Lower lobe of right lung (tissue), 2 donors: ENCODE measurements at regions not wholly inside any gene's neighbourhood (a gene's known extent, or its start where the extent isn't known, plus 50 kb on each side); places are given as distances from the start of the nearest gene placed in this dataset.
"Not testable (repeated sequence)": the region's sequence is repeated elsewhere in the genome, so short reads cannot be mapped to it uniquely, and the experiment has no call there.

ENCODE experiments used
- ATAC-seq, 2 donors: fragments of 200-7000 bp; cut with Tn5 transposase; one replicate each; pipeline ENCODE4 v1.9.1; 2020 to 2022; ENCODE audit warnings: mild to moderate bottlenecking in 2 of 2, moderate library complexity in 2 of 2
- DNase-seq: peaks from one replicate; pipeline ENCODE4 v3.0.0-alpha.2; 2020
- H3K27ac ChIP-seq: fragments of 200-600 bp; one replicate; pipeline ENCODE4 v1.8.0; 2022
- H3K27me3 ChIP-seq: fragments of 200-600 bp; one replicate; pipeline ENCODE4 v1.8.0; 2022; ENCODE audit warnings: low read depth
- H3K36me3 ChIP-seq: fragments of 200-600 bp; one replicate; pipeline ENCODE4 v1.8.0; 2022; ENCODE audit warnings: mild to moderate bottlenecking
- H3K4me1 ChIP-seq: fragments of 200-600 bp; one replicate; pipeline ENCODE4 v1.8.0; 2022
- H3K4me3 ChIP-seq: fragments of 200-600 bp; one replicate; pipeline ENCODE4 v1.8.0; 2022; ENCODE audit warnings: mild to moderate bottlenecking
- H3K9me3 ChIP-seq: fragments of 200-600 bp; one replicate; pipeline ENCODE4 v1.8.0; 2022
- intact Hi-C: fragments of 100-400 bp; cut with DNase I; formaldehyde crosslinking; loops from one replicate; pipeline ENCODE4 v1.11.0; 2022
- TF ChIP-seq, protein P1 (sequence below): fragments of 200-600 bp; IDR thresholded peaks from one replicate; pipeline ENCODE4 v1.8.0; 2022; ENCODE audit warnings: antibody characterized with exemption, mild to moderate bottlenecking
- donor health status: DM: no; HTN: yes; CAD: no; lungs with severe emphysema.

DNA sequence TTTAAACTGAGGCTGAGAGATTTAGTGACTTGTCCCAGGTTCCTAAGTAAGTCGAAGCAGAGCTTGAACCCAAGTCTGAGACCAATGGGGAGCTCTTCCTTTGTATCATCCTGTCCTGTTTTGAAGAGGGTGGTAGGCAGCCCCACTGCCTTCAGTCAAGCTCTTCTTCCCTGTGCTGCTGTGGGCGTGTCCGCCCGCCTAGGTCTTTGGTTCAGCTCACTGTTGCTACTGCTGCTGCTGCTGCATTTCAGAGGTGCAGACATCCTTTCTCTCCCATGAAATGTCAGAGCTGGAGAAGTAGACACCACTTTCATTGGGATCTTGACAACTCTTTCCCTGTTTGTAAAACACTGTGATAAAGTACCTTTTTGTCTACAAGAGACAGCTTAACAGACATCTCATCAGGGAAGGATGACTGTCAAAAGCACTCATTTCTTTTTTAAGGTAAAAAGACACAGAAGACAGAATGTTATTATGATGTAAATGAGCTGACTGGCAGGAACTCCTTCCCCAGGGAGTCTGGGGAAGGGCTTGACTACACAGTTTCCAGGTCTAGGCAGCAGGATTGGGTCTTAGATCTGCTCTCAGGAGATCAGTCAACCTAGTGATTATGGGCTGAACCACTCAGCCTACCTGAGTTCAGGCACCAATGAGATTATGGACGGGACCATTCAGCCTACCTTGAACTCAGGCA, 91.7 kb upstream of the TRIB2 start:
- DNase-seq (no peak), ATAC-seq (no peak)
- Histone ChIP-seq H3K4me1 (no peaks in the 10 kb centered on the region), H3K27me3 (no peaks in the 10 kb centered on the region), H3K4me3 (no peak overlapping the region), H3K27ac (no peak overlapping the region), H3K9me3 (no peaks in the 10 kb centered on the region), H3K36me3 (no peaks in the 10 kb centered on the region)
- TF ChIP-seq, protein P1, sequence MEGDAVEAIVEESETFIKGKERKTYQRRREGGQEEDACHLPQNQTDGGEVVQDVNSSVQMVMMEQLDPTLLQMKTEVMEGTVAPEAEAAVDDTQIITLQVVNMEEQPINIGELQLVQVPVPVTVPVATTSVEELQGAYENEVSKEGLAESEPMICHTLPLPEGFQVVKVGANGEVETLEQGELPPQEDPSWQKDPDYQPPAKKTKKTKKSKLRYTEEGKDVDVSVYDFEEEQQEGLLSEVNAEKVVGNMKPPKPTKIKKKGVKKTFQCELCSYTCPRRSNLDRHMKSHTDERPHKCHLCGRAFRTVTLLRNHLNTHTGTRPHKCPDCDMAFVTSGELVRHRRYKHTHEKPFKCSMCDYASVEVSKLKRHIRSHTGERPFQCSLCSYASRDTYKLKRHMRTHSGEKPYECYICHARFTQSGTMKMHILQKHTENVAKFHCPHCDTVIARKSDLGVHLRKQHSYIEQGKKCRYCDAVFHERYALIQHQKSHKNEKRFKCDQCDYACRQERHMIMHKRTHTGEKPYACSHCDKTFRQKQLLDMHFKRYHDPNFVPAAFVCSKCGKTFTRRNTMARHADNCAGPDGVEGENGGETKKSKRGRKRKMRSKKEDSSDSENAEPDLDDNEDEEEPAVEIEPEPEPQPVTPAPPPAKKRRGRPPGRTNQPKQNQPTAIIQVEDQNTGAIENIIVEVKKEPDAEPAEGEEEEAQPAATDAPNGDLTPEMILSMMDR: no peak
- intact Hi-C loops: no loop called here

GRCh38 chr2:12628541-12628940, 88.2 kb upstream of the TRIB2 start:
- H3K4me1 ChIP-seq, ATAC-seq, intact Hi-C loops, H3K4me3 ChIP-seq, DNase-seq, H3K9me3 ChIP-seq, H3K27me3 ChIP-seq, H3K27ac ChIP-seq, H3K36me3 ChIP-seq: not testable (repeated sequence)

- TF ChIP-seq, protein P1: no peak
- Histone ChIP-seq H3K27me3 (no peaks in the 10 kb centered on the region), H3K4me1 (no peaks in the 10 kb centered on the region), H3K27ac (no peak overlapping the region), H3K4me3 (no peak overlapping the region), H3K9me3 (no peaks in the 10 kb centered on the region), H3K36me3 (no peaks in the 10 kb centered on the region)
- intact Hi-C loops: no loop called here
- no peak for DNase-seq
- no peak for ATAC-seq
Observed at GRCh38 chr2:12636837-12637581, 79.7 kb upstream of the TRIB2 start.

- Histone ChIP-seq H3K4me1 (no peaks in the 10 kb centered on the region), H3K9me3 (no peaks in the 10 kb centered on the region), H3K36me3 (no peaks in the 10 kb centered on the region), H3K27ac (no peak overlapping the region), H3K4me3 (no peak overlapping the region), H3K27me3 (no peaks in the 10 kb centered on the region)
- TF ChIP-seq, protein P1: no peak
- no peak for DNase-seq
- intact Hi-C loops: no loop called here
- ATAC-seq: no peak
Observed at GRCh38 chr2:12637754-12638153, 79.0 kb upstream of the TRIB2 start.

DNA sequence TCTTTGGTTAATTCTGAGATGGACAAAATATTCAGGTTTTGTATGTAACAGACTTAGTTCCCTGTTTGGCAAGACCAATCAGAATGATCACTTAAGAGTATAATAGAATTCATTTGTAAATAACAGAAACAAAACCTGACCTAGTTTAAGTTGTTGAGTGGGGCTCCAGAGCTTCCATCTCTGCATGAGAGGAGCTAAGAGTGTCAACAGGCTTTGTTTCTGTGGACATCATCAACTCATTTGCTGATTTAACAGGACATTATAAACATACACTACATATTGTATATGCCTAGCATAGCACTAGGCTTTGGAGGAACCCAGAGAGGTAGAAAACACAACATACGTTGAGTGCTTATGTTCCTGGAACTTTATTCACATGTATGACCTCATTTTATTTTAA, 75.3 kb upstream of the TRIB2 start:
- no peak for DNase-seq

More for the DNA sequence above, 75.3 kb upstream of the TRIB2 start:
- H3K9me3 ChIP-seq: no peaks in the 10 kb centered on the region
- intact Hi-C loops: no loop called here
- no peaks in the 10 kb centered on the region for H3K36me3 ChIP-seq
- no peaks in the 10 kb centered on the region for H3K4me1 ChIP-seq
- TF ChIP-seq, protein P1: no peak
- H3K4me3 ChIP-seq: no peak overlapping the region
- no peak for ATAC-seq
- H3K27me3 ChIP-seq: no peaks in the 10 kb centered on the region
- H3K27ac ChIP-seq: no peak overlapping the region
